Liver (tissue), 8 donors: ENCODE measurements at regions not wholly inside any gene's neighbourhood (a gene's known extent, or its start where the extent isn't known, plus 50 kb on each side); places are given as distances from the start of the nearest gene placed in this dataset.
"Not testable (repeated sequence)": the region's sequence is repeated elsewhere in the genome, so short reads cannot be mapped to it uniquely, and the experiment has no call there.

Source experiments
- DNase-seq: peaks from one replicate; pipeline ENCODE4 v3.0.0-alpha.2; 2017; ENCODE audit warnings: low spot score
- H3K27ac ChIP-seq, 2 donors: one replicate each; pipeline ENCODE4 v1.7.0; 2013; ENCODE audit warnings: inconsistent platforms in 2 of 2, low read length in 2 of 2, control low read depth in 1 of 2, low read depth in 1 of 2, mild to moderate bottlenecking in 1 of 2
- H3K27me3 ChIP-seq, 4 donors: one replicate each; pipeline versions ENCODE4 v1.6.1 to v1.7.0; 2013; ENCODE audit warnings: low read length in 3 of 4, inconsistent platforms in 1 of 4, mild to moderate bottlenecking in 1 of 4, moderate library complexity in 1 of 4; ENCODE audit not compliant: control insufficient read depth in 4 of 4, insufficient read depth in 4 of 4
- H3K36me3 ChIP-seq, 4 donors: one replicate each; pipeline versions ENCODE4 v1.6.1 to v1.7.0; 2013; ENCODE audit warnings: low read length in 3 of 4, mild to moderate bottlenecking in 3 of 4, low read depth in 1 of 4, moderate library complexity in 1 of 4; ENCODE audit not compliant: control insufficient read depth in 4 of 4, insufficient read depth in 3 of 4
- H3K4me1 ChIP-seq, 4 donors: one replicate each; pipeline versions ENCODE4 v1.6.1 to v1.7.0; 2013; ENCODE audit warnings: low read length in 3 of 4, mild to moderate bottlenecking in 3 of 4, moderate library complexity in 1 of 4; ENCODE audit not compliant: control insufficient read depth in 4 of 4, insufficient read depth in 4 of 4
- H3K4me3 ChIP-seq, 3 donors: one replicate each; pipeline versions ENCODE4 v1.6.1 to v1.7.0; 2013; ENCODE audit warnings: low read length in 3 of 3, control low read depth in 1 of 3, low read depth in 1 of 3, mild to moderate bottlenecking in 1 of 3
- H3K9ac ChIP-seq, 2 donors: one replicate each; pipeline ENCODE4 v1.7.0; 2013; ENCODE audit warnings: low read length in 2 of 2, mild to moderate bottlenecking in 2 of 2, moderate library complexity in 2 of 2, control low read depth in 1 of 2, low read depth in 1 of 2
- H3K9me3 ChIP-seq, 4 donors: one replicate each; pipeline versions ENCODE4 v1.6.1 to v1.7.0; 2013; ENCODE audit warnings: low read length in 3 of 4; ENCODE audit not compliant: control insufficient read depth in 4 of 4
- CTCF ChIP-seq: fragments of 150-350 bp; IDR thresholded peaks from 2 replicates; pipeline ENCODE4 v1.5.1; 2017; ENCODE audit warnings: improper control_type of control experiment, low read depth, low read length; ENCODE audit not compliant: missing input control
- EGR1 ChIP-seq, 2 donors: IDR thresholded peaks; 2 replicates each; pipeline ENCODE4 v1.6.1; 2016 to 2018; ENCODE audit warnings: antibody characterized with exemption in 2 of 2, low read depth in 2 of 2
- FOXA2 ChIP-seq: IDR thresholded peaks from 2 replicates; pipeline ENCODE4 v1.6.1; 2016; ENCODE audit warnings: antibody characterized with exemption
- GABPA ChIP-seq, 2 donors: IDR thresholded peaks in 1 of 2; conservative IDR thresholded peaks in 1 of 2; 2 replicates each; pipeline ENCODE4 v1.6.1; 2016; ENCODE audit warnings: antibody characterized with exemption in 2 of 2, mild to moderate bottlenecking in 1 of 2, moderate library complexity in 1 of 2
- HNF4A ChIP-seq, 2 donors: conservative IDR thresholded peaks; 2 replicates each; pipeline ENCODE4 v1.6.1; 2016; ENCODE audit warnings: antibody characterized with exemption in 2 of 2, mild to moderate bottlenecking in 2 of 2
- HNF4G ChIP-seq: IDR thresholded peaks from 2 replicates; pipeline ENCODE4 v1.6.1; 2016; ENCODE audit warnings: antibody characterized with exemption
- JUND ChIP-seq, 2 donors: IDR thresholded peaks; 2 replicates each; pipeline ENCODE4 v1.6.1; 2016; ENCODE audit warnings: antibody characterized with exemption in 2 of 2
- NR2F2 ChIP-seq: IDR thresholded peaks from 2 replicates; pipeline ENCODE4 v1.6.1; 2016; ENCODE audit warnings: antibody characterized with exemption
- RAD21 ChIP-seq, 2 donors: IDR thresholded peaks; 2 replicates each; pipeline ENCODE4 v1.6.1; 2016; ENCODE audit warnings: antibody characterized with exemption in 2 of 2, mild to moderate bottlenecking in 2 of 2
- REST ChIP-seq: IDR thresholded peaks from 2 replicates; pipeline ENCODE4 v1.6.1; 2016; ENCODE audit warnings: antibody characterized with exemption, mild to moderate bottlenecking
- SP1 ChIP-seq: IDR thresholded peaks from 2 replicates; pipeline ENCODE4 v1.6.1; 2018; ENCODE audit warnings: antibody characterized with exemption, mild to moderate bottlenecking
- TAF1 ChIP-seq: conservative IDR thresholded peaks from 2 replicates; pipeline ENCODE4 v1.6.1; 2016; ENCODE audit warnings: antibody characterized with exemption, mild to moderate bottlenecking
- WGBS: extraction: QIAGEN DNeasy Blood & Tissue Kit; methylation state at CpG from one replicate; pipeline ENCODE4 v1.1.7; 2013; 5-methylcytosine and 5-hydroxymethylcytosine counted together
- TF ChIP-seq, protein P1 (sequence below): IDR thresholded peaks from 2 replicates; pipeline ENCODE4 v1.6.1; 2016; ENCODE audit warnings: antibody characterized with exemption
- donor health status: healthy.
- donor health status: healthy.
- donor health status: healthy.
- donor health status: healthy.
- donor health status: healthy.

GRCh38 chr10:33773253-33773573, 438.7 kb upstream of the NRP1 start:
- H3K4me1 ChIP-seq: no peaks in the 10 kb centered on the region
- H3K36me3 ChIP-seq: no peaks in the 10 kb centered on the region
- no peaks in the 10 kb centered on the region for H3K9me3 ChIP-seq
- H3K9ac ChIP-seq: no peak overlapping the region
- no peak overlapping the region for H3K27ac ChIP-seq
- 60% methylated on average over 4 of the region's 4 CpGs for WGBS
- no peaks in the 10 kb centered on the region for H3K27me3 ChIP-seq
- H3K4me3 ChIP-seq: no peak overlapping the region
- no peak for DNase-seq
- TF ChIP-seq, protein P1, sequence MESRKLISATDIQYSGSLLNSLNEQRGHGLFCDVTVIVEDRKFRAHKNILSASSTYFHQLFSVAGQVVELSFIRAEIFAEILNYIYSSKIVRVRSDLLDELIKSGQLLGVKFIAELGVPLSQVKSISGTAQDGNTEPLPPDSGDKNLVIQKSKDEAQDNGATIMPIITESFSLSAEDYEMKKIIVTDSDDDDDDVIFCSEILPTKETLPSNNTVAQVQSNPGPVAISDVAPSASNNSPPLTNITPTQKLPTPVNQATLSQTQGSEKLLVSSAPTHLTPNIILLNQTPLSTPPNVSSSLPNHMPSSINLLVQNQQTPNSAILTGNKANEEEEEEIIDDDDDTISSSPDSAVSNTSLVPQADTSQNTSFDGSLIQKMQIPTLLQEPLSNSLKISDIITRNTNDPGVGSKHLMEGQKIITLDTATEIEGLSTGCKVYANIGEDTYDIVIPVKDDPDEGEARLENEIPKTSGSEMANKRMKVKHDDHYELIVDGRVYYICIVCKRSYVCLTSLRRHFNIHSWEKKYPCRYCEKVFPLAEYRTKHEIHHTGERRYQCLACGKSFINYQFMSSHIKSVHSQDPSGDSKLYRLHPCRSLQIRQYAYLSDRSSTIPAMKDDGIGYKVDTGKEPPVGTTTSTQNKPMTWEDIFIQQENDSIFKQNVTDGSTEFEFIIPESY: no peak
- TF ChIP-seq HNF4A (conservative IDR thresholded peaks at IDR 0.05) (no peak), REST (no peak), GABPA (IDR thresholded peaks at IDR 0.05 in 1 of 2, conservative IDR thresholded peaks at IDR 0.05 in 1 of 2) (no peak), TAF1 (no peak), CTCF (no peak), JUND (IDR thresholded peaks at IDR 0.05) (no peak), HNF4G (no peak), NR2F2 (no peak), FOXA2 (no peak)

DNA sequence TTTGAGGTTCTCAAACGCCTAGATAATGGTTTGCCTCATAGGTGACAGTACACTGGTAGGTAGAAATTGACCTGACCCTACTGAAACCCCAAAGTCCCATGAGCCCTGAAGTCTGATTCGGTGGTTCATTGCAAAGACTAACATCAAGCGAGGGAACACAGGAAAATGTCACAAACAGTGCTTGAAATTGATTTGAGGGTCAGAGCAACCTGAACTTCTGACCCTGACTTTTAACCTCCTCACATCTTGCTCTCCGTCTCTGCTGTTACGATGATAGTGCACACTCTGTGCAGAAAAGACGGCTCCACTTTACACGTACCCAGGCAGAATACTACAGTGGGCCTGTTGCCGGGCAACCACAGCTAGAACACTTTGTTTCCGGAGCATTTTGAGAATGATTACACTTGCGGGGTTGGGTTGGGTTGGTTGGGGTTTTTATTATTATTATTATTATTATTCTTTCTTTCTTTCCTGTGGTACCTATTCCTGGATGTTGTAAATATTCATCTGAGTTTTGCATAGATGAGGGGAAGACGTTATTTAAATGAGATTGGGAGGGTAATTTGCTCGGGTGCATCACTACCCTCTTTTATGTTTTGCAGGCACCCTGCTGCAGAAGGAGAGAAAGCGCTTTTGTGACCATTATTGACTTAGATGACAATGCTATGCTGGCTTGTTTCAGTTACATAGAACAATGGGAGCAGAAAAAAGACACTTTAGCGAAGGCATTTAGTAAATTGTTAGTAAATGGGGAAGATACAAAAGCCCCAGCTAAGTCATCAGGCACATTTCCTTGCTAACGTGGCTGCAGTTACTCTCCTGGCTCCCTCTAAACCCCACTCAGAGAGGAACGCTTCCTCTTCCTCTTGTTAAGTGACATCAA, 438.1 kb upstream of the NRP1 start:
- no peaks in the 10 kb centered on the region for H3K36me3 ChIP-seq
- TF ChIP-seq NR2F2 (peak; percentile 73), SP1 (no peak), HNF4A (conservative IDR thresholded peaks at IDR 0.05) (no peak), EGR1 (IDR thresholded peaks at IDR 0.05; ENCODE audit: low read depth in 2 of 2) (no peak), RAD21 (IDR thresholded peaks at IDR 0.05) (peak in 1 of 2 donors; percentile 25)
- TF ChIP-seq, protein P1: no peak
- H3K27ac ChIP-seq: no peak overlapping the region
- WGBS: 58% methylated on average over 16 of the region's 16 CpGs
- H3K9ac ChIP-seq: no peak overlapping the region
- H3K4me1 ChIP-seq: no peaks in the 10 kb centered on the region
- H3K4me3 ChIP-seq: no peak overlapping the region
- no peaks in the 10 kb centered on the region for H3K9me3 ChIP-seq
- DNase-seq: no peak
- H3K27me3 ChIP-seq: no peaks in the 10 kb centered on the region

GRCh38 chr10:33771856-33772255, 437.4 kb upstream of the NRP1 start:
- not testable (repeated sequence) for H3K36me3 ChIP-seq, H3K27me3 ChIP-seq, H3K9me3 ChIP-seq, H3K4me3 ChIP-seq, H3K4me1 ChIP-seq, H3K27ac ChIP-seq, H3K9ac ChIP-seq, DNase-seq
- 79% methylated on average over 8 of the region's 8 CpGs for WGBS
